ENCODE measurements at regions not wholly inside any gene's neighbourhood (a gene's known extent, or its start where the extent isn't known, plus 50 kb on each side); places are given as distances from the start of the nearest gene placed in this dataset.

DNA sequence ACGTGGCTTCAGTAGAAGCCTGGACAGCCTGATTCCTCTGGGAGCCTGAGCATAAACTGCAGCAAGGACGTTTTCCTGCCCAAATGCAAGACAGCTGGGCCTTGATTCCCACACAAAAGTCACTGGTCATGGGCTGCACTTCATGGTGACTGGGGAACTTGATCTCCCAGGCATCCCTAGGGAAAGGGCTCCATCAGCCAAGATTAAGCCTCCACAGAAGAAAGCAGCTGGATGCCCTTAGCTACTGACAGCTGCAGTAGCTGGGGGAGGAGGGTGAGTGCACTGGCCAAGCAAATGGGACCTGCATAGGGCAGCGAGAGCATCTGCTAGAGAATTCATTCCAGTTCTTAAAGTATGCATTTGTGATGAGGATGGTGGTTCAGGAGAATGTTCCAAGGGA is 267.4 kb upstream of the ISX start:
- no peak for DNase-seq (ENCODE audit: low spot score)
- no peaks in the 10 kb centered on the region for H3K79me2 ChIP-seq (ENCODE audit: insufficient read depth, low read length)
- no peak overlapping the region for H3K27ac ChIP-seq (ENCODE audit: extremely low read length, insufficient read depth, low read length)
- intact Hi-C loops (cut with micrococcal nuclease; ENCODE audit: unreplicated experiment) (no loop called here), in situ Hi-C loops (cut with HindIII; ENCODE audit: extremely low pct_ligation_motif_present, low pct_unique_long_range_greater_than_20kb) (no loop called here)
- 0% methylated on average over 3 of the region's 3 CpGs for WGBS (ENCODE audit: low lambda C conversion rate)
- H3K9me3 ChIP-seq (ENCODE audit: low read length): no peaks in the 10 kb centered on the region
- H3K4me2 ChIP-seq (ENCODE audit: low read depth, low read length): no peak overlapping the region
- H3K9ac ChIP-seq (ENCODE audit: insufficient read depth, low read depth, low read length): no peak overlapping the region
- FAIRE-seq: no peak
- peaks cover 1 to 20% of the 10 kb centered on the region in 2 experiments; a peak in 2 of 5 replicates for H3K27me3 ChIP-seq (ENCODE audit: control insufficient read depth in 1 of 2, insufficient read depth in 2 of 2, low read length in 2 of 2)
- H3K4me1 ChIP-seq (ENCODE audit: insufficient read depth, low read length): no peaks in the 10 kb centered on the region
- TF ChIP-seq, protein P1, sequence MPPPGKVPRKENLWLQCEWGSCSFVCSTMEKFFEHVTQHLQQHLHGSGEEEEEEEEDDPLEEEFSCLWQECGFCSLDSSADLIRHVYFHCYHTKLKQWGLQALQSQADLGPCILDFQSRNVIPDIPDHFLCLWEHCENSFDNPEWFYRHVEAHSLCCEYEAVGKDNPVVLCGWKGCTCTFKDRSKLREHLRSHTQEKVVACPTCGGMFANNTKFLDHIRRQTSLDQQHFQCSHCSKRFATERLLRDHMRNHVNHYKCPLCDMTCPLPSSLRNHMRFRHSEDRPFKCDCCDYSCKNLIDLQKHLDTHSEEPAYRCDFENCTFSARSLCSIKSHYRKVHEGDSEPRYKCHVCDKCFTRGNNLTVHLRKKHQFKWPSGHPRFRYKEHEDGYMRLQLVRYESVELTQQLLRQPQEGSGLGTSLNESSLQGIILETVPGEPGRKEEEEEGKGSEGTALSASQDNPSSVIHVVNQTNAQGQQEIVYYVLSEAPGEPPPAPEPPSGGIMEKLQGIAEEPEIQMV (CRISPR knock-in tag; IDR thresholded peaks at IDR 0.05; ENCODE audit: low read depth): no peak
- TF ChIP-seq GTF3A (CRISPR knock-in tag; conservative IDR thresholded peaks at IDR 0.05): no peak
- TF ChIP-seq MAFK (conservative IDR thresholded peaks at IDR 0.05 in 1 of 2, IDR thresholded peaks at IDR 0.05 in 1 of 2; ENCODE audit: low read length in 2 of 2): no peak
- no peak for TF ChIP-seq SNRNP70 (IDR thresholded peaks at IDR 0.05; ENCODE audit: low read depth, low read length)
- TF ChIP-seq, protein P2, sequence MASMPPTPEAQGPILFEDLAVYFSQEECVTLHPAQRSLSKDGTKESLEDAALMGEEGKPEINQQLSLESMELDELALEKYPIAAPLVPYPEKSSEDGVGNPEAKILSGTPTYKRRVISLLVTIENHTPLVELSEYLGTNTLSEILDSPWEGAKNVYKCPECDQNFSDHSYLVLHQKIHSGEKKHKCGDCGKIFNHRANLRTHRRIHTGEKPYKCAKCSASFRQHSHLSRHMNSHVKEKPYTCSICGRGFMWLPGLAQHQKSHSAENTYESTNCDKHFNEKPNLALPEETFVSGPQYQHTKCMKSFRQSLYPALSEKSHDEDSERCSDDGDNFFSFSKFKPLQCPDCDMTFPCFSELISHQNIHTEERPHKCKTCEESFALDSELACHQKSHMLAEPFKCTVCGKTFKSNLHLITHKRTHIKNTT (CRISPR knock-in tag; IDR thresholded peaks at IDR 0.05): no peak
- no peak overlapping the region for H3K4me3 ChIP-seq (replicated peaks in 1 of 3; ENCODE audit: insufficient read depth in 1 of 3, low read depth in 2 of 3, low read length in 3 of 3)
- ChIA-PET POLR2A (no interaction called here), CTCF (ENCODE audit: low intra/inter-chr PET ratio, low total read pairs) (no interaction called here)
- no peaks in the 10 kb centered on the region for H3K36me3 ChIP-seq (replicated peaks in 1 of 2; ENCODE audit: control insufficient read depth in 1 of 2, insufficient read depth in 2 of 2, low read length in 2 of 2)
- H2AFZ ChIP-seq (ENCODE audit: low read length): no peak overlapping the region
- ATAC-seq: no peak
- no TSS peak for BruUV-seq (replicated peaks)
- H4K20me1 ChIP-seq (ENCODE audit: insufficient read depth, low read length): no peaks in the 10 kb centered on the region

Measured in HepG2 (cell line).